GM12878 (cell line): ENCODE measurements at regions not wholly inside any gene's neighbourhood (a gene's known extent, or its start where the extent isn't known, plus 50 kb on each side); places are given as distances from the start of the nearest gene placed in this dataset.

Experiments used
- ATAC-seq: fragments of 200-7000 bp; cut with Tn5 transposase; 3 replicates; pipeline ENCODE4 v1.9.1; 2020; ENCODE audit warnings: mild to moderate bottlenecking, moderate library complexity
- BruUV-seq: library from RNA; stranded (reverse); fragments of 400-500 nt; replicated peaks from 2 replicates; lab custom pipeline; 2021; lab: Mats Ljungman, UMichigan
- CTCF ChIA-PET: fragments of 300-600 bp; sonication (Branson Sonifier 250); formaldehyde crosslinking; extraction: SDS; loops from one replicate; lab custom pipeline; 2021; ENCODE audit warnings: inconsistent platforms; lab: Yijun Ruan, JAX
- POLR2A ChIA-PET: fragments of 350-600 bp; formaldehyde crosslinking; extraction: SDS; loops from one replicate; lab custom pipeline; 2021; ENCODE audit warnings: inconsistent platforms; lab: Charles Lee
- RAD21 ChIA-PET: fragments of 300-600 bp; sonication (Branson Sonifier 250); formaldehyde crosslinking; loops from one replicate; lab custom pipeline; 2023; ENCODE audit warnings: antibody characterized with exemption; ENCODE audit not compliant: unreplicated experiment; lab: Charles Lee
- SMC1A ChIA-PET: fragments of 300-600 bp; sonication (Branson Sonifier 250); formaldehyde crosslinking; loops from one replicate; lab custom pipeline; 2023; ENCODE audit not compliant: unreplicated experiment, uncharacterized antibody; lab: Charles Lee
- DNase-seq: peaks from one replicate; pipeline ENCODE4 v3.0.0-alpha.2; 2011; ENCODE audit warnings: low read depth, low spot score
- FAIRE-seq: peaks from 3 replicates; lab custom pipeline; 2011; peaks lifted over from hg19 to GRCh38; lab: Jason Lieb, UNC
- H2AFZ ChIP-seq: 2 replicates; pipeline ENCODE4 v1.6.0; 2011; ENCODE audit warnings: low read depth, low read length, control low read depth; ENCODE audit not compliant: control insufficient read depth
- H3K27ac ChIP-seq: 2 replicates; pipeline ENCODE4 v1.5.1; 2011; ENCODE audit warnings: control low read depth; ENCODE audit not compliant: control insufficient read depth, insufficient read depth
- H3K27me3 ChIP-seq, 2 experiments: replicated peaks in 1 of 2; 2 replicates each; pipeline versions ENCODE4 v1.6.0 to v1.6.1; 2011; ENCODE audit warnings: low read length in 1 of 2; ENCODE audit not compliant: control insufficient read depth in 2 of 2, insufficient read depth in 2 of 2
- H3K36me3 ChIP-seq, 2 experiments: 2 replicates each; pipeline ENCODE4 v1.5.1; 2011; ENCODE audit warnings: low read length in 1 of 2; ENCODE audit not compliant: control insufficient read depth in 2 of 2, insufficient read depth in 2 of 2
- H3K4me1 ChIP-seq: 2 replicates; pipeline ENCODE4 v1.6.1; 2011; ENCODE audit warnings: mild to moderate bottlenecking, low read length, moderate library complexity, mixed read lengths; ENCODE audit not compliant: control insufficient read depth, insufficient read depth
- H3K4me2 ChIP-seq: 2 replicates; pipeline ENCODE4 v1.6.0; 2011; ENCODE audit warnings: control low read depth; ENCODE audit not compliant: control insufficient read depth, insufficient read depth
- H3K4me3 ChIP-seq: fragments of 200-600 bp; sonication (generic); 2 replicates; pipeline ENCODE4 v1.5.1; 2016
- H3K79me2 ChIP-seq: 2 replicates; pipeline ENCODE4 v1.6.0; 2011; ENCODE audit warnings: low read length; ENCODE audit not compliant: control insufficient read depth, insufficient read depth
- H3K9ac ChIP-seq: 2 replicates; pipeline ENCODE4 v1.8.0; 2011; ENCODE audit warnings: low read length, control low read depth, mixed read lengths; ENCODE audit not compliant: control insufficient read depth, insufficient read depth
- H3K9me3 ChIP-seq: replicated peaks from 3 replicates; pipeline ENCODE4 v1.5.1; 2011; ENCODE audit warnings: mild to moderate bottlenecking, low read length; ENCODE audit not compliant: control insufficient read depth, insufficient read depth
- H4K20me1 ChIP-seq: 2 replicates; pipeline ENCODE4 v1.6.0; 2011; ENCODE audit not compliant: control insufficient read depth, insufficient read depth
- BCL11A ChIP-seq: IDR thresholded peaks from 2 replicates; pipeline ENCODE4 v1.6.1; 2011; ENCODE audit warnings: low read depth, low read length
- BMI1 ChIP-seq: fragments of 450-650 bp; IDR thresholded peaks from 2 replicates; pipeline ENCODE4 v1.6.1; 2016; ENCODE audit warnings: mild to moderate bottlenecking, moderate library complexity, borderline replicate concordance
- EGR1 ChIP-seq, 2 experiments: IDR thresholded peaks; 1 replicate in 1 of 2; 2 replicates in 1 of 2; pipeline ENCODE4 v1.6.1; 2011 to 2012; ENCODE audit warnings: low read depth in 2 of 2, low read length in 2 of 2, borderline replicate concordance in 1 of 2, mild to moderate bottlenecking in 1 of 2, moderate library complexity in 1 of 2
- FOXM1 ChIP-seq: IDR thresholded peaks from 2 replicates; pipeline ENCODE4 v1.6.1; 2012; ENCODE audit warnings: low read depth, mild to moderate bottlenecking, inconsistent platforms, low read length, moderate library complexity
- HDAC6 ChIP-seq: fragments of 200-600 bp; sonication (generic); IDR thresholded peaks from one replicate; pipeline ENCODE4 v1.8.0; 2017; ENCODE audit warnings: antibody characterized with exemption; ENCODE audit not compliant: unreplicated experiment
- KDM1A ChIP-seq: fragments of 200-600 bp; sonication (generic); IDR thresholded peaks from 2 replicates; pipeline ENCODE4 v1.6.1; 2016; ENCODE audit warnings: borderline replicate concordance
- MTA3 ChIP-seq: IDR thresholded peaks from 2 replicates; pipeline ENCODE4 v1.6.1; 2012; ENCODE audit warnings: low read length, inconsistent platforms, borderline replicate concordance
- NBN ChIP-seq: fragments of 450-650 bp; IDR thresholded peaks from 2 replicates; pipeline ENCODE4 v1.6.1; 2016
- NR2C1 ChIP-seq: fragments of 450-650 bp; IDR thresholded peaks from 2 replicates; pipeline ENCODE4 v1.6.1; 2017; ENCODE audit warnings: antibody characterized with exemption, mild to moderate bottlenecking, moderate library complexity
- NR2F1 ChIP-seq: fragments of 450-650 bp; conservative IDR thresholded peaks from 2 replicates; pipeline ENCODE4 v1.6.1; 2017; ENCODE audit warnings: mild to moderate bottlenecking
- PAX8 ChIP-seq: fragments of 450-650 bp; IDR thresholded peaks from 2 replicates; pipeline ENCODE4 v1.6.1; 2017; ENCODE audit warnings: mild to moderate bottlenecking, moderate library complexity
- POLR2AphosphoS5 ChIP-seq: IDR thresholded peaks from 2 replicates; pipeline ENCODE4 v1.6.1; 2011; ENCODE audit warnings: mild to moderate bottlenecking, low read length, inconsistent platforms
- RAD51 ChIP-seq: fragments of 450-650 bp; IDR thresholded peaks from 2 replicates; pipeline ENCODE4 v1.6.1; 2016; ENCODE audit warnings: moderate library complexity, mild to moderate bottlenecking, inconsistent platforms
- RELA ChIP-seq: fragments of 450-650 bp; IDR thresholded peaks from 2 replicates; pipeline ENCODE4 v1.8.0; 2014; ENCODE audit warnings: borderline replicate concordance; ENCODE audit not compliant: partially characterized antibody
- SIX5 ChIP-seq: IDR thresholded peaks from 2 replicates; pipeline ENCODE4 v1.6.1; 2011; ENCODE audit warnings: mild to moderate bottlenecking, low read depth, low read length, moderate library complexity; ENCODE audit not compliant: severe bottlenecking
- ZBED1 ChIP-seq: IDR thresholded peaks from 2 replicates; pipeline ENCODE4 v1.6.1; 2016; ENCODE audit warnings: borderline replicate concordance
- ZZZ3 ChIP-seq: IDR thresholded peaks from 2 replicates; pipeline ENCODE4 v1.6.1; 2011; ENCODE audit warnings: low read depth; ENCODE audit not compliant: control insufficient read depth, insufficient read length
- WGBS: methylation state at CpG from one replicate; pipeline ENCODE4 v1.1.6; 2016; ENCODE audit warnings: low lambda C conversion rate; ENCODE audit not compliant: insufficient replicate concordance, insufficient coverage; ENCODE audit errors: missing lambda C conversion rate; 5-methylcytosine and 5-hydroxymethylcytosine counted together
- in situ Hi-C: fragments of 300-500 bp; cut with MboI; formaldehyde crosslinking; loops from 9 replicates; pipeline ENCODE4 v1.14.3; 2018; ENCODE audit warnings: mixed read lengths
- intact Hi-C: fragments of 100-400 bp; cut with micrococcal nuclease; formaldehyde crosslinking; loops from one replicate; pipeline ENCODE4 v1.14.2; 2022; ENCODE audit not compliant: unreplicated experiment
- TF ChIP-seq, protein P1 (sequence below): IDR thresholded peaks from 2 replicates; pipeline ENCODE4 v1.6.1; 2011; ENCODE audit warnings: low read depth, low read length, improper control_type of control experiment, borderline replicate concordance

DNA sequence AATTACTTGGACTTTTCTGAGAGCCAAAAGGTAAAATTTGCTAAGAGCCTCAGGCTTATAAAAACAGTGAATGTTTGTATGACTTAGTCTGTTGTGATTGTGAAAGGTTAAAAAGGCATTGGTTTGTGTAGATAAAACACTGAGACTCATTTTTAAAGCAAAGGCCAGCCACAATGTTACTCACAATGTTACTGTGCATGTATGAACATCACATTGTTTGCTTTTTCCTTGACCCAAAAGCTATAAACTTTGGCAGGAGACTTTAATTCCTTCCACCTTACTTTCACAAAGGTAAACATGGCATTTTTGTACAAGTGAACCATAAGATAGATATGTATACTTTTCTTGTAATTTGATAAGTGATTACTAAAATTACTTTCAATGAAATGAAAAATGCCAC is 70.5 kb downstream of the NPAP1 start (continued):
- TF ChIP-seq KDM1A = no peak
- TF ChIP-seq RELA = no peak

GRCh38 chr15:24747376-24747775 is 71.8 kb downstream of the NPAP1 start:
- POLR2A ChIA-PET = no interaction called here
- no peak overlapping the region for H3K9ac ChIP-seq
- no peak for DNase-seq
- no peak overlapping the region for H3K27ac ChIP-seq
- H2AFZ ChIP-seq = no peak overlapping the region
- no peaks in the 10 kb centered on the region for H3K4me1 ChIP-seq
- TF ChIP-seq POLR2AphosphoS5 (no peak), MTA3 (no peak), PAX8 (no peak), ZZZ3 (no peak), BCL11A (no peak), NBN (no peak), RAD51 (no peak), NR2F1 (no peak), HDAC6 (no peak), ZBED1 (no peak), BMI1 (no peak), NR2C1 (no peak), EGR1 (IDR thresholded peaks at IDR 0.05; ENCODE audit: borderline replicate concordance in 1 of 2, low read depth in 2 of 2, low read length in 2 of 2) (no peak), FOXM1 (no peak), SIX5 (no peak)
- TF ChIP-seq, protein P1, sequence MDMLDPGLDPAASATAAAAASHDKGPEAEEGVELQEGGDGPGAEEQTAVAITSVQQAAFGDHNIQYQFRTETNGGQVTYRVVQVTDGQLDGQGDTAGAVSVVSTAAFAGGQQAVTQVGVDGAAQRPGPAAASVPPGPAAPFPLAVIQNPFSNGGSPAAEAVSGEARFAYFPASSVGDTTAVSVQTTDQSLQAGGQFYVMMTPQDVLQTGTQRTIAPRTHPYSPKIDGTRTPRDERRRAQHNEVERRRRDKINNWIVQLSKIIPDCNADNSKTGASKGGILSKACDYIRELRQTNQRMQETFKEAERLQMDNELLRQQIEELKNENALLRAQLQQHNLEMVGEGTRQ = no peak
- TF ChIP-seq, all 136 proteins: peak for 0
- CTCF ChIA-PET = no interaction called here
- Histone ChIP-seq H3K4me3 (no peak overlapping the region), H3K27me3 (no peaks in the 10 kb centered on the region), H3K79me2 (no peaks in the 10 kb centered on the region), H3K9me3 (no peaks in the 10 kb centered on the region; the same call in 2 of the 3 replicates), H3K4me2 (no peak overlapping the region), H3K36me3 (no peaks in the 10 kb centered on the region), H4K20me1 (no peaks in the 10 kb centered on the region)
- 38% methylated on average over 10 of the region's 10 CpGs for WGBS
- FAIRE-seq (no peak), ATAC-seq (no peak)
- RAD21 ChIA-PET = no interaction called here
- in situ Hi-C loops = no loop called here
- BruUV-seq = no TSS peak
- SMC1A ChIA-PET = no interaction called here
- intact Hi-C loops = no loop called here
